Uterus (tissue), 3 donors: ENCODE measurements at regions not wholly inside any gene's neighbourhood (a gene's known extent, or its start where the extent isn't known, plus 50 kb on each side); places are given as distances from the start of the nearest gene placed in this dataset.

Experiments
- DNase-seq, 2 donors: peaks; one replicate each; pipeline ENCODE4 v3.0.0-alpha.2; 2019 to 2020
- H3K27ac ChIP-seq, 2 donors: fragments of 200-600 bp; sonication (generic); 1 replicate in 1 of 2; 2 replicates in 1 of 2; pipeline ENCODE4 v1.5.1; 2016 to 2018
- H3K27me3 ChIP-seq, 2 donors: fragments of 200-600 bp; sonication (generic); one replicate each; pipeline ENCODE4 v1.5.1; 2018 to 2019; ENCODE audit warnings: control low read depth in 1 of 2
- H3K36me3 ChIP-seq, 2 donors: fragments of 200-600 bp; sonication (generic); one replicate each; pipeline ENCODE4 v1.5.1; 2019; ENCODE audit warnings: control low read depth in 1 of 2
- H3K4me1 ChIP-seq, 2 donors: fragments of 200-600 bp; sonication (generic); one replicate each; pipeline ENCODE4 v1.5.1; 2018 to 2019; ENCODE audit warnings: control low read depth in 1 of 2
- H3K4me3 ChIP-seq, 2 donors: fragments of 200-600 bp; sonication (generic); 1 replicate in 1 of 2; 2 replicates in 1 of 2; pipeline ENCODE4 v1.5.1; 2018 to 2019; ENCODE audit warnings: mild to moderate bottlenecking in 1 of 2
- H3K9me3 ChIP-seq, 2 donors: fragments of 200-600 bp; sonication (generic); one replicate each; pipeline ENCODE4 v1.5.1; 2019; ENCODE audit warnings: control low read depth in 1 of 2
- POLR2A ChIP-seq, 2 donors: fragments of 450-650 bp; IDR thresholded peaks; one replicate each; pipeline ENCODE4 v1.6.1; 2016; ENCODE audit warnings: antibody characterized with exemption in 2 of 2, mild to moderate bottlenecking in 1 of 2, moderate library complexity in 1 of 2
- intact Hi-C: fragments of 100-400 bp; cut with DNase I; formaldehyde crosslinking; loops from one replicate; pipeline ENCODE4 v1.15.1; 2023; ENCODE audit warnings: low total_unique reads
- TF ChIP-seq, protein P1 (sequence below), 4 experiments: fragments of 200-600 bp in 2 of 4; fragments of 450-650 bp in 2 of 4; sonication (generic) in 2 of 4; IDR thresholded peaks; one replicate each; pipeline ENCODE4 v1.5.1; 2016 to 2019; ENCODE audit warnings: antibody characterized with exemption in 4 of 4, mild to moderate bottlenecking in 2 of 4, moderate library complexity in 1 of 4
- donor health status: DM: yes; HTN: yes; CAD: no.

DNA sequence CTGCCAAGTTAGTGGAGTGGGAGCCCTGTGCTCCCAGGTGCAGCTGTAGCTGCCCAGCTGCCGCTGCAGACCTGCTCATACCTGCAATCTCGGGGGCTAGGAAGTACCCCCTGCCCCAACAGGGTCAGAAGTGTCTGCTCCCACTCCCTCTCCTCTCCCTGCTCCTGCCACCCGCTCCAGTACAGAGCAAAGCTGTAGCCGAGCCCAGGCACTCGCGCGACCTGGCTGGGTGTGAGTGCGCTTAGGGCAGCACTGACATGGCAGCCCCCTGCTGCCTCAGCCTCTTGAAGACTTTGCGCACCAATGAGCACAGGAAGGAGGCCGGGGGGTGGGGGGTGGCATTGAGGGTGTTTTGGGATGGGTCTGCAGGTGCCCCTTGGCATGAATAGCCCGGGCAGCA lies 1951.4 kb downstream of the SUCLG1 start:
- DNase-seq = no peak
- Histone ChIP-seq H3K27me3 (no peaks in the 10 kb centered on the region), H3K4me1 (no peaks in the 10 kb centered on the region), H3K36me3 (no peaks in the 10 kb centered on the region), H3K9me3 (no peaks in the 10 kb centered on the region), H3K27ac (no peak overlapping the region), H3K4me3 (no peak overlapping the region)
- intact Hi-C loops = no loop called here
- TF ChIP-seq POLR2A (IDR thresholded peaks at IDR 0.05) = no peak
- TF ChIP-seq, protein P1, sequence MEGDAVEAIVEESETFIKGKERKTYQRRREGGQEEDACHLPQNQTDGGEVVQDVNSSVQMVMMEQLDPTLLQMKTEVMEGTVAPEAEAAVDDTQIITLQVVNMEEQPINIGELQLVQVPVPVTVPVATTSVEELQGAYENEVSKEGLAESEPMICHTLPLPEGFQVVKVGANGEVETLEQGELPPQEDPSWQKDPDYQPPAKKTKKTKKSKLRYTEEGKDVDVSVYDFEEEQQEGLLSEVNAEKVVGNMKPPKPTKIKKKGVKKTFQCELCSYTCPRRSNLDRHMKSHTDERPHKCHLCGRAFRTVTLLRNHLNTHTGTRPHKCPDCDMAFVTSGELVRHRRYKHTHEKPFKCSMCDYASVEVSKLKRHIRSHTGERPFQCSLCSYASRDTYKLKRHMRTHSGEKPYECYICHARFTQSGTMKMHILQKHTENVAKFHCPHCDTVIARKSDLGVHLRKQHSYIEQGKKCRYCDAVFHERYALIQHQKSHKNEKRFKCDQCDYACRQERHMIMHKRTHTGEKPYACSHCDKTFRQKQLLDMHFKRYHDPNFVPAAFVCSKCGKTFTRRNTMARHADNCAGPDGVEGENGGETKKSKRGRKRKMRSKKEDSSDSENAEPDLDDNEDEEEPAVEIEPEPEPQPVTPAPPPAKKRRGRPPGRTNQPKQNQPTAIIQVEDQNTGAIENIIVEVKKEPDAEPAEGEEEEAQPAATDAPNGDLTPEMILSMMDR (IDR thresholded peaks at IDR 0.05) = no peak

DNA sequence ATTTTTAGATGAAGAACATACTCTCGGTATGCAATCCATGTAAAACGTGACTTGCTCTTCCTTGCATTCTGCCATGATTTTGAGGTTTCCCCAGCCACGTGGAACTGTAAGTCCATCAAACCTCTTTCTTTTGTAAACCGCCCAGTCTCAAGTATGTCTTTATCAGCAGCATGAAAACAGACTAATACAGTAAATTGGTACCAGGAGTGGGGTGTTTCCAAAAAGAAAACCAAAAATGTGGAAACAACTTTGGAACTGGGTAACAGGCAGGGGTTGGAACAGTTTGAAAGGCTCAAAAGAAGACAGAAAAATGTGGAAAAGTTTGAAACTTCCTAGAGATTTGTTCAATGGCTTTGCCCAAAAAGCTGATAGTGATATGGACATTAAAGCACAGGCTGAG lies 1957.9 kb downstream of the SUCLG1 start:
- H3K36me3 ChIP-seq = no peaks in the 10 kb centered on the region
- no peaks in the 10 kb centered on the region for H3K9me3 ChIP-seq
- H3K4me3 ChIP-seq = no peak overlapping the region
- no peaks in the 10 kb centered on the region for H3K4me1 ChIP-seq
- H3K27ac ChIP-seq = no peak overlapping the region
- H3K27me3 ChIP-seq = no peaks in the 10 kb centered on the region
- no peak for DNase-seq
- intact Hi-C loops = no loop called here
- no peak for TF ChIP-seq POLR2A (IDR thresholded peaks at IDR 0.05)
- TF ChIP-seq, protein P1 (IDR thresholded peaks at IDR 0.05) = no peak

DNA sequence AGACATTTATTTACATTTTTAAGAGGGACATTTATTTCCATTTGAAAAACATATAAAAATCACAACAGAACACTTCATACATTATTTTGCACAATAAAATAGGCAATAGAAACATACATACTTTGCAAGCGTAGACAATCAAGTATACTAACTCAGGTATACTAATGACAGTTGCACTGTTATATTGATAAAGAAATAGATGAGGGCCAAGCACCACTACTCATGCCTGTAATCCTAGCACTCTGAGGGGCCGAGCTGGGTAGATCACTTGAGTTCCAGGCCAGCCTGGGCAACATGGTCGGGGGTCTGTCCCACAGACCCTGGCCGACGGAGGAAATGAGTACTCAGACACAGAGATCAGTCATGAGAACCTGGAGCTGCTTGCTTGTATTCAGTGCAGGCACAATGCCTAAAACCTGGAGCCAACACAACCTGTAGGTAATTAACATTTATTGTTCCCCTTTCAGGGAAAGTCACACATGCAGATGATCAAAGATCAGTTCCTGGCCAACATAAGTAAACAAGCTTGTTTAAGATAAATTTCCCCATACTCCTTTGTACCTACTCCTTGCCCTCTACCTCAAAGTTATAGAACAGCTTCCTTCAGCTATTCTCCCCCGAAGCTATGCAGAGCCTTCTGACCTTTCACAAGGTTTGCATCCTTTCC lies 1960.2 kb downstream of the SUCLG1 start:
- no peaks in the 10 kb centered on the region for H3K36me3 ChIP-seq
- TF ChIP-seq, protein P1 (IDR thresholded peaks at IDR 0.05) = no peak

DNA sequence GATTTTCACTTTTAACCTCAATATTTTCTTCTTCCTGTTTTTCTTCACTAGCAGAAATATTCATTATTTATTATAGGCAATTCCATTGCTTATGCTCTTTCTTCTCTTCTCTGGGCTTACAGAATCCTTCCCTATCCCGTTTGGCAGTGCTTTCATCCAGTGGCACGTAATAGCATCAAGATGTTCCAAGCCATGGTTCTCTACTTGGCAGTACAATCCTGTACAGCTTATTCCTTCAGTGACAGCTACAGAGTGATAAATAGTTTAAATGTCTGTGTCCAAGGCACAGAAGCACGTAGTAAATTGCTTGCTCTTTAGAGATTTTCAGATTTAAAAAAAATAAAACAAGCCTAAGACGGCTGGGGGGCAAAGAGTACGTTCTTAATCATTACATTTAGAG lies 1964.3 kb downstream of the SUCLG1 start:
- no peak for DNase-seq
- Histone ChIP-seq H3K36me3 (no peaks in the 10 kb centered on the region), H3K4me3 (no peak overlapping the region), H3K4me1 (no peaks in the 10 kb centered on the region), H3K9me3 (no peaks in the 10 kb centered on the region), H3K27me3 (no peaks in the 10 kb centered on the region), H3K27ac (no peak overlapping the region)
- no peak for TF ChIP-seq POLR2A (IDR thresholded peaks at IDR 0.05)
- TF ChIP-seq, protein P1 (IDR thresholded peaks at IDR 0.05) = no peak
- intact Hi-C loops = no loop called here

More for the DNA sequence above, 1960.2 kb downstream of the SUCLG1 start:
- H3K4me3 ChIP-seq = no peak overlapping the region
- intact Hi-C loops = no loop called here
- no peaks in the 10 kb centered on the region for H3K27me3 ChIP-seq
- no peak overlapping the region for H3K27ac ChIP-seq
- DNase-seq = no peak
- H3K4me1 ChIP-seq = no peaks in the 10 kb centered on the region
- H3K9me3 ChIP-seq = no peaks in the 10 kb centered on the region

DNA sequence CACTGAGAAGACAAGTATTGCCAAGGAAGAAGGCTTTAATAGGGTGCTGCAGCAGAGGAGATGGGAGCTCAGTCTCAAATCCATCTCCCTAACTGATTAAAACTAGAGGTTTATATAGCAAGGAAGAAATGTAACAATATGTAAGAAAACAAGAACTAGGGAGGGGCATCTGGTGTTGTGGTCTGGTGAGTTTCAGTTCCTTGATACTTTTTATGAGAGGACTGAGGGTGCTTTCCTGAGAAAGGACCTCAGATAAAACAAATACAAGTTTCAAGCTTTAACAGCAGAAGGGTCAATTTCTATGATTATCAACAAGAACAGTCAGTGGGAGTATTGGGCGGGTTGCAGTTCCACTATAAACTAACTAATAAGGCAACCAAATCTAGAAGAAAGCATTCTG lies 1967.5 kb downstream of the SUCLG1 start:
- intact Hi-C loops = no loop called here
- Histone ChIP-seq H3K4me3 (no peak overlapping the region), H3K4me1 (no peaks in the 10 kb centered on the region), H3K27ac (no peak overlapping the region), H3K27me3 (no peaks in the 10 kb centered on the region), H3K9me3 (no peaks in the 10 kb centered on the region), H3K36me3 (no peaks in the 10 kb centered on the region)
- no peak for DNase-seq
- TF ChIP-seq POLR2A (IDR thresholded peaks at IDR 0.05) = no peak
- TF ChIP-seq, protein P1 (IDR thresholded peaks at IDR 0.05) = no peak
